ENCODE measurements at regions not wholly inside any gene's neighbourhood (a gene's known extent, or its start where the extent isn't known, plus 50 kb on each side); places are given as distances from the start of the nearest gene placed in this dataset.
A peak's percentile ranks its signal among the peaks of the same experiment; 100 is the strongest.
"Not testable (repeated sequence)": the region's sequence is repeated elsewhere in the genome, so short reads cannot be mapped to it uniquely, and the experiment has no call there.

DNA sequence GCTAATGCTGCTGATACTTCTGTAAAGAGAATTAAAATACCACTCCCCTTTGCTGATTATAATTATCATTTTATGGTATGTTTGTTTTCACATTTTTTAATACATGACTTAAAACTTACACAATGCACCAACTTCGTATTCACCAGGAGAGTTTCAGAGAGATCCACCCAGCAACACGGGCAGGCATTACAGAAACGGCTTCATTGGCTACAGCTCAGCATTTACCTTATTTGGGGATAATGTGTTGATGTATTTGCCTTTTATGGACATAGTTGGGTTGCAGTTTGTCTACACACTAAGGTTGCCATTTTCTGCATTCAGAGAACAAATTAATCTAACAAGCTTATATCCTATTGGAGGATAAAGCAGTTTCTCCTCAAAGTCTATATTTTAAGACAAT, 423.6 kb downstream of the PRDM9 start:
- WGBS, 10 experiments: 0 to 91% (median 76%) methylated on average over 1 to 3 of the region's 3 CpGs; no CpG with 5 or more reads in 3 of the 10 experiments
- H3K4me3 ChIP-seq: no peak overlapping the region
- H3K27ac ChIP-seq: no peak overlapping the region
- in situ Hi-C loops (cut with MboI; ENCODE audit: low pct_unique_long_range_greater_than_20kb in 2 of 9, low sequenced_read_pairs in 9 of 9, unreplicated experiment in 9 of 9): no loop called here
- peak in 2 of 8 experiments; percentile 39 to 58 for ATAC-seq (replicated peaks in 6 of 8)
- H3K4me1 ChIP-seq (replicated peaks in 1 of 2): no peaks in the 10 kb centered on the region

DNA sequence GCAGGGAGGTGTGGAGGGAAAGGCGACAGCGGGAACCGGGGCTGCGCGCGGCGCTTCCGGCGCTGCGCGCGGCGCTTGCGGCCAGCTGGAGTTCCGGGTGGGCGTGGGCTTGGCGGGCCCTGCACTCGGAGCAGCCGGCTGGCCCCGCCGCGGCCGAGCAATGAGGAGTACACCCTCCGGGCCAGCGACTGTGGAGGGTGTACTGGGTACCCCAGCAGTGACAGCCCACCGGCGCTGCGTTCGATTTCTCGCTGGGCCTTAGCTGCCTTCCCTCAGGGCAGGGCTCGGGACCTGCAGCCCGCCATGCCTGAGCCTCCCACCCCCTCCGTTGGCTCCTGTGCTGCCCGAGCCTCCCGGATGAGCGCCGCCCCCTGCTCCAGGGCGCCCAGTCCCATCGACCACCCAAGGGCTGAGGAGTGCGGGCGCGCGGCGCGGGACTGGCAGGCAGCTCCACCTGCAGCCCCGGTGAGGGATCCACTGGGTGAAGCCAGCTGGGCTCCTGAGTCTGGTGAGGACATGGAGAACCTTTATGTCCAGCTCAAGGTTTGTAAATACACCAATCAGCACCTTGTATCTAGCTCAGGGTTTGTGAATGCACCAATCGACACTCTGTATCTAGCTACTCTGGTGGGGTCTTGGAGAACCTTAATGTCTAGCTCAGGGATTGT, 444.0 kb downstream of the PRDM9 start:
- in situ Hi-C loops (cut with MboI; ENCODE audit: low pct_unique_long_range_greater_than_20kb in 2 of 9, low sequenced_read_pairs in 9 of 9, unreplicated experiment in 9 of 9): not testable (repeated sequence)

DNA sequence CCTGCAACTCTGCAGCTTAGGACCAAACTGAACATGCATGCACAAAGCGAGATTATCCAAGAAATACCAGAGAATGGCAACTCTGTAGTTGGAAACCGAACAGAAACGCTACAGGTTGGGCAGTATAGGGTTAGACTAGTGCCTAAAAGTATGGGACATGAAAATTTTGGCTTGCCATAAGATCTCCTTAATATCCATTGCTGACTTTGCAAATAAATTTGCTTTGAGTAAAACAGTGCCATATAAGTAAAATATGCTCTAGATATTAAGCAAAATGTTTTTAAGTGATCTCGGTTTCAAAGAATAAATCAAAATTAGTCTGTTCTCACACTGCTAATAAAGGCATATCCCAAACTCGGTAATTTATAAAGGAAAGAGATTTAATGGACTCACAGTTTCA, 456.0 kb downstream of the PRDM9 start:
- in situ Hi-C loops (cut with MboI; ENCODE audit: low pct_unique_long_range_greater_than_20kb in 2 of 9, low sequenced_read_pairs in 9 of 9, unreplicated experiment in 9 of 9): no loop called here
- H3K4me3 ChIP-seq: no peak overlapping the region
- ATAC-seq (replicated peaks in 6 of 8): no peak
- 0 to 100% (median 90%) methylated on average over 1 to 5 of the region's 5 CpGs; no CpG with 5 or more reads in 1 of the 10 experiments for WGBS, 10 experiments
- no peaks in the 10 kb centered on the region for H3K4me1 ChIP-seq (replicated peaks in 1 of 2)
- no peak overlapping the region for H3K27ac ChIP-seq

More for the DNA sequence above, 444.0 kb downstream of the PRDM9 start:
- H3K4me1 ChIP-seq (replicated peaks in 1 of 2); H3K27ac ChIP-seq; H3K4me3 ChIP-seq: not testable (repeated sequence)
- peak in 2 of 8 experiments; percentile 99 to 100 for ATAC-seq (replicated peaks in 6 of 8)
- WGBS, 10 experiments: 90 to 100% (median 98%) methylated on average over 2 to 5 of the region's 47 CpGs; no CpG with 5 or more reads in 6 of the 10 experiments

DNA sequence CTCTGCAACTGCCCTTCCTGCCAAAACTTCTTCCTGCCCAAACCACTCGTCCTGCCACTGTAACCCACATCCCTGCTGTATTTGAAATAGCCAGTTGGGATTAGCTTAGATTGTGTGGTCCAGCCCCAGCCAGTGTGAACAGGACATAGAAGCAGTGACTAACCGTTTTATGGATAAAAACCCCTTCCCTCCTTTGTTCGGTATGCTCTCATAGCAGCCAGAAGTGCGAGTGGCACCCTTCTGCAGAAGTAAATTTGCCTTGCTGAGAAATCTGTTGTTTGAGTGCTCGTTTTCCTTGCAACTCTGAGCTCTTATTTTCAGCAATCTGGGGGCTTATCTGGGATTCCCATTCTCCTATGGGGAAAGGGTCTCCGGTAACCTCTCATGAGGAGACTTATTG, 470.0 kb downstream of the PRDM9 start:
- no peak overlapping the region for H3K27ac ChIP-seq
- ATAC-seq (replicated peaks in 6 of 8): no peak

DNA sequence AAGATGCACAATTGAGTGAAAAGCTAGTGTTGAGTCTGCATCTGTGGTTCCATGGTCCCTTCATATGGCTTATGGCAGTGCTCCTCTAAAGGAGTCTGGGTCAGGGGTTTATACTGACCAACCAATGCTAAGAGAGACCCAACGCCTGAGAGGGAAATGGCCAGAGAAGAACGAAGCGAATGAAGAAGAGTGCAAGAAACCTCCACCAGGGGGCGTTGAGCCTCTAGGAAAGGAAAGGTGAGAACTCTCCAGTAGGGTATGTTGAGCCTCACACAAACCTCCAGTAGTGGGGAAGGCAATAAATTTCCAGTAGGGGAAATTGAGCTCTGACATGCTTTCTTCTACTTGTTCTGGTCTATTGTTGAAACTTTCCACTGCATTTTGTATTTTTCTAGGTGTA, 470.6 kb downstream of the PRDM9 start:
- 20 to 94% (median 61%) methylated on average over 1 to 4 of the region's 4 CpGs; no CpG with 5 or more reads in 1 of the 10 experiments for WGBS, 10 experiments
- no peak overlapping the region for H3K4me3 ChIP-seq
- H3K4me1 ChIP-seq (replicated peaks in 1 of 2): no peaks in the 10 kb centered on the region
- in situ Hi-C loops (cut with MboI; ENCODE audit: low pct_unique_long_range_greater_than_20kb in 2 of 9, low sequenced_read_pairs in 9 of 9, unreplicated experiment in 9 of 9): no loop called here
- no peak overlapping the region for H3K27ac ChIP-seq
- ATAC-seq (replicated peaks in 6 of 8): peak in 2 of 8 experiments; percentile 48 to 52

More for the DNA sequence above, 470.0 kb downstream of the PRDM9 start:
- H3K4me1 ChIP-seq (replicated peaks in 1 of 2): no peaks in the 10 kb centered on the region
- H3K4me3 ChIP-seq: no peak overlapping the region
- in situ Hi-C loops (cut with MboI; ENCODE audit: low pct_unique_long_range_greater_than_20kb in 2 of 9, low sequenced_read_pairs in 9 of 9, unreplicated experiment in 9 of 9): no loop called here
- 0 to 86% (median 66%) methylated on average over 1 to 6 of the region's 6 CpGs; no CpG with 5 or more reads in 2 of the 10 experiments for WGBS, 10 experiments

DNA sequence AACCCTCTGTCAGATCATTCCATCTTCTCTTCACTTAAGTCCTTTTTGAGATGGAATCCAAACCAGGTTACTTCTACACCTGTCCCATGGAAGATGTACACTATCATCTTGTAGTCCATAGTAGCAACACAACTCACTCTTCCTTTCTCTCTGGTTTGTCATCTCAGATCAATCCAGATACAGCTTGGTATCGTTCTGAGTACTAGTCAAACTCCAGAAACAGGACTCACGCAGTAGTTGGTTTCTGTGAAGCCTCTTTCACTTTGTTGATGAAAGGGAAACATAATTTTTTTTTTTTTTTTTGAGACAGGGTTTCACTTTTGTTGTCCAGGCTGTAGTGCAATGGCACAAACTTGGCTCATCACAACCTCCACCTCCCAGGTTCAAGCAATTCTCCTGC, 484.0 kb downstream of the PRDM9 start:
- Histone ChIP-seq H3K4me3 (no peak overlapping the region), H3K27ac (no peak overlapping the region), H3K4me1 (replicated peaks in 1 of 2) (no peaks in the 10 kb centered on the region)
- WGBS, 10 experiments: 20 to 100% (median 93%) methylated on average over 2 of the region's 2 CpGs; no CpG with 5 or more reads in 5 of the 10 experiments
- in situ Hi-C loops (cut with MboI; ENCODE audit: low pct_unique_long_range_greater_than_20kb in 2 of 9, low sequenced_read_pairs in 9 of 9, unreplicated experiment in 9 of 9): no loop called here
- ATAC-seq (replicated peaks in 6 of 8): no peak

DNA sequence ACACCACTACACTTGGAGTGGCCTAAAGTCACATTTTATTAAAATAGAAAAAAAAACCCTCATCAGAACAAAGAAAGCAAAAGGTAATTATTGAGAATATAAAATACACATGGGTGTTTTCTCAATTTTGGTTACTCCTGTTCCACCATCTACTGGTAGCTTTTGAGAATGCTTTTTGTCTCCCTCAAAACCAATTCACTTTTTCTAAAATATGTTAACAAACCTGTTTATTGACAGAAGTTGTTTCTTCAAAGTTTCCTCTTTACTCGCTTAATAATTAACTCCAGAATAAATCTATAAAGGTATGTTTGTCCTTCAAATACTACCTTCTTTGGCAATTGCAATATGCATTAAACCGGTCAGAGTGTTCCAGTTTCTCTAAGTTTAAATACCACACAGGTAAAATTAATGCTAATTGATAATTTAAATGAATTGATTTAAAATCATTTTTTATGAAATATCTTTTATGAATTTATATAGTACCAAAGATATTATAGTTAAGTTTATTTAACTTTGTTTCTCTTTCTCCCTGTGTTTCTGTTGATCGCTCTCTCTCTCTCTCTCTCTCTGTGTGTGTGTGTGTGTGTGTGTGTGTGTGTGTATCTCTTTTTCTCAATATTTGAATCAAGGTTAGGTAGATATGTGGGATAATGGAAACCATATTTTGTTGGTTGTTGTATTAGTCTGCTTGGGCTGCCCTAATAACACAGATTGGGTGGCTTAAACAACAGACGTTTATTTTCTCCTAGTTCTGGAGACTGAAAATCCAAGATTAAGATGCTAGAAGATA, 487.4 kb downstream of the PRDM9 start:
- Histone ChIP-seq H3K4me1 (replicated peaks in 1 of 2) (no peaks in the 10 kb centered on the region), H3K27ac (no peak overlapping the region), H3K4me3 (no peak overlapping the region)
- 54 to 100% (median 89%) methylated on average over 1 to 3 of the region's 4 CpGs for WGBS, 10 experiments
- in situ Hi-C loops (cut with MboI; ENCODE audit: low pct_unique_long_range_greater_than_20kb in 2 of 9, low sequenced_read_pairs in 9 of 9, unreplicated experiment in 9 of 9): no loop called here
- ATAC-seq (replicated peaks in 6 of 8): no peak

DNA sequence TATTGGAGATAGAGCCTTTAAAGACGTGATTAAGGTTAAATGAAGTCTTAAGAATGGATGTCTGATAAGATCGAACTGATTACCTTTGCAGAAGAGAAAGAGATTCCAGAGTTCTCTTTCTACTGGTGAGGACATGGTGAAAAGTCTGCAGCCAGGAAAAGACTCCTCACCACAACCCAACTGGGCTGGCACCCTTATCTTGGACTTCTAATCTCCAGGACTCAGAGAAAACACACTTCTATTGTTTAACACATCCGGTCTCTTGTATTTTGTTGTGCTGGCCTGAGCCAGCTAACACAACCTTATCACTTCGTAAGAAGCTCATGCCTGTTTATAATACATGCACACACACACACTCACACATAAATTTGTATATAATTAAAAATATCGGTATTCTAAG, 489.1 kb downstream of the PRDM9 start:
- Histone ChIP-seq H3K4me1 (replicated peaks in 1 of 2) (no peaks in the 10 kb centered on the region), H3K4me3 (no peak overlapping the region), H3K27ac (no peak overlapping the region)
- no peak for ATAC-seq (replicated peaks in 6 of 8)
- in situ Hi-C loops (cut with MboI; ENCODE audit: low pct_unique_long_range_greater_than_20kb in 2 of 9, low sequenced_read_pairs in 9 of 9, unreplicated experiment in 9 of 9): no loop called here
- WGBS, 10 experiments: 0 to 100% (median 67%) methylated on average over 1 to 5 of the region's 5 CpGs; no CpG with 5 or more reads in 1 of the 10 experiments

DNA sequence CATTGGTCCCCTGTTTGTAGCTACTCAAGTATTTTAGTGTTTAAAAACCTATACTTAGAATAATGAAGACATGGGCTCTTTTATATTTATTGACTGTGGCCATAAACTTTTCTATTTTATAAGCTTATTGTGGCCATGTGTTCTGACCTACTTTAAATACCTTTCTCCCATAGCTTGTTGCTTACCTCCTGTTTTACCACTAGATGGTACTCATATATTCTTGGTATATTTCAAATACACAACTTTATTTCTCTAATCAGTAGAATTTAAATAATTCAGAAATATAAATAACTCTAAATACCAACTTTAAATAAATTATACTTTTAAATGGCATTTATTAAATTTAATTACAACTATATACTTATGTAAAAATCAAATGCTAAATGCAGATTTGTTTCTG, 498.0 kb downstream of the PRDM9 start:
- H3K4me1 ChIP-seq (replicated peaks in 1 of 2): no peaks in the 10 kb centered on the region
- H3K4me3 ChIP-seq: no peak overlapping the region
- in situ Hi-C loops (cut with MboI; ENCODE audit: low pct_unique_long_range_greater_than_20kb in 2 of 9, low sequenced_read_pairs in 9 of 9, unreplicated experiment in 9 of 9): no loop called here
- ATAC-seq (replicated peaks in 6 of 8): no peak
- H3K27ac ChIP-seq: no peak overlapping the region

DNA sequence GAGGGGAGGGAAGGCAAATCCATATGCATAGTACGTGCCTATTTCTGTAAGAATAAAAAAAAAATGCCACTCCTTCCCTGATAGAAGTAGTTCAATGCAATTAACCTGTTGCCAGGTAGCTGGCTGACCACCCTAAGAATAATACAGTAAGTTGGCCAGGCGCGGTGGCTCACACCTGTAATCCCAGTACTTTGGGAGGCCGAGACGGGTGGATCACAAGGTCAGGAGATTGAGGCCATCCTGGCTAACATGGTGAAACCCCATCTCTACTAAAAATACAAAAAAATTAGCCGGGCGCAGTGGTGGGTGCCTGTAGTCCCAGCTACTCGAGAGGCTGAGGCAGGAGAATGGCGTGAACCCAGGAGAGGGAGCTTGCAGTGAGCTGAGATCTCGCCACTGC, 510.3 kb downstream of the PRDM9 start:
- H3K4me3 ChIP-seq; in situ Hi-C loops (cut with MboI; ENCODE audit: low pct_unique_long_range_greater_than_20kb in 2 of 9, low sequenced_read_pairs in 9 of 9, unreplicated experiment in 9 of 9); H3K4me1 ChIP-seq (replicated peaks in 1 of 2); H3K27ac ChIP-seq; ATAC-seq (replicated peaks in 6 of 8): not testable (repeated sequence)
- WGBS, 10 experiments: 0 to 98% (median 23%) methylated on average over 1 to 5 of the region's 10 CpGs; no CpG with 5 or more reads in 3 of the 10 experiments

DNA sequence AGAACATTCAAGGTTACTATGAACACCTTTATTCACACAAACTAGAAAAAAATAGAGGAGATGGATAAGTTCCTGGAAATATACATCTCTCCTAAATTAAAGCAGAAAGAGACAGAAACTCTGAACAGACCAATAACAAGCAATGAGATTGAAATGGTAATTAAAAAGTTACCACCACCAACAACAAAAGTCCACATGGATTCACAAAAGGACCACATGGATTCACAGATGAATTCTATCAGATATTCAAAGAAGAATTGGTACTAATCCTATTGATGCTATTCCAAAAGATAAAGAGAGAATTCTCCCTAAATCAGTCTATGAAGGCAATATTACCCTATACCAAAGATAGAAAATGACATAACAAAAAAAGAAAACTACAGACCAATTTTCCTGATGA, 518.9 kb downstream of the PRDM9 start:
- Histone ChIP-seq H3K27ac (no peak overlapping the region), H3K4me3 (no peak overlapping the region), H3K4me1 (replicated peaks in 1 of 2) (no peaks in the 10 kb centered on the region)
- in situ Hi-C loops (cut with MboI; ENCODE audit: low pct_unique_long_range_greater_than_20kb in 2 of 9, low sequenced_read_pairs in 9 of 9, unreplicated experiment in 9 of 9): no loop called here
- ATAC-seq (replicated peaks in 6 of 8): no peak

DNA sequence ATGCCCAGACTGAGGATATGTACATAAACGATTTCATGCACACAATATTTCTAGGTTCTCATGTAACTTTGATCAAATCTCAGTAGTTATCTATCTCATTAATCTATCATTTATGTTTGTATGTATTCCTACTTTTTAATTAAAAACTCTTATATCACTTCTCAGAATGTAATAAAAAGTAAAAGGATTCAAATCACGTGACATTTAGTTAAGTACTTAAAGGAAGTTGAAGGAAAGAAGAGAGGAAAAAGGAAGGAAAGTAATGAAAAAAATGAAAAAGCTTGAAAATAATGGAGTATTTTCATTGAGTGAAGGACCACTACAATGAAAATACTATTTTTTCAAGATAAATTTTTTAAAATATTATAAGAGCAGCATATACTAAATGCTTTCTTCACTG, 535.3 kb downstream of the PRDM9 start:
- Histone ChIP-seq H3K4me1 (replicated peaks in 1 of 2) (no peaks in the 10 kb centered on the region), H3K4me3 (no peak overlapping the region), H3K27ac (no peak overlapping the region)
- no peak for ATAC-seq (replicated peaks in 6 of 8)
- 10 to 92% (median 69%) methylated on average over 1 to 2 of the region's 2 CpGs for WGBS, 10 experiments
- in situ Hi-C loops (cut with MboI; ENCODE audit: low pct_unique_long_range_greater_than_20kb in 2 of 9, low sequenced_read_pairs in 9 of 9, unreplicated experiment in 9 of 9): no loop called here

DNA sequence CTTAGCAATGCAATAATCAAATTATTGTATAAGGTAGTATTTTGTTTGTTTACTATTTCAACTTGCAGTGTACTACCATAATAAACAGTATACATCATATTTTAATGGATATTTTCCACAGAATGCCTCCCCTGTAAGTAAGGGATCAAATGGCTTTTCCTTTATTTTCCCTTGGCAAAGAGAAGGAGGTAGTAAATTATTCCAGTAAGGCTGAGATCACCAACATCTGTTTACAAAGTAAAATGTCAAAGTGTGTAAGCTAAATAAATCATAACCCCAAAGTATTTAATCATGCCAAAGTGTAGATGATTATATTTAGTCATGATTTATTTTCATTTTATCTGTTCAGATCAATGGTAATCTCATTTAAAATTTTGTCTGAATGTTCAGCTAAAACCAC, 537.6 kb downstream of the PRDM9 start:
- in situ Hi-C loops (cut with MboI; ENCODE audit: low pct_unique_long_range_greater_than_20kb in 2 of 9, low sequenced_read_pairs in 9 of 9, unreplicated experiment in 9 of 9): no loop called here
- Histone ChIP-seq H3K27ac (no peak overlapping the region), H3K4me3 (no peak overlapping the region), H3K4me1 (replicated peaks in 1 of 2) (no peaks in the 10 kb centered on the region)
- ATAC-seq (replicated peaks in 6 of 8): peak in 1 of 8 experiments; percentile 28

DNA sequence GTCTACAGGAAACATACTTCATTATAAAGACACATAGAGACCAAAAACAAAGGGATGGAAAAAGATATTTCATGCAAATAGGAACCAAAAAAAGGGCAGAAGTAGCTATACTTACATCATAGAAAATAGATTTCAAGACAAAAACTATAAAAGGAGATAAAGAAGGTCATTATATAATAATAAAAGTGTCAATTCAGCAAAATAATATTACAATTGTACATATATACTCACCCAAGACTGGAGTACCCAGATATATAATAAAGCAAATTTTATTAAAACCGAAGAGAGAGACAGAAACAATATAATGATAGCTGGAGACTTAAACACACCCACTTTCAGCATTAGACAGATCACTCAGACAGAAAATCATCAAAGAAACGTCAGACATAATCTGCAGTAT, 546.3 kb downstream of the PRDM9 start:
- ATAC-seq (replicated peaks in 6 of 8): no peak
- in situ Hi-C loops (cut with MboI; ENCODE audit: low pct_unique_long_range_greater_than_20kb in 2 of 9, low sequenced_read_pairs in 9 of 9, unreplicated experiment in 9 of 9): no loop called here
- no peak overlapping the region for H3K27ac ChIP-seq
- no peak overlapping the region for H3K4me3 ChIP-seq
- 13 to 94% (median 80%) methylated on average over 1 to 2 of the region's 2 CpGs; no CpG with 5 or more reads in 1 of the 10 experiments for WGBS, 10 experiments
- no peaks in the 10 kb centered on the region for H3K4me1 ChIP-seq (replicated peaks in 1 of 2)

Data from motor neuron (in vitro differentiated cells).